ENCODE measurements at regions not wholly inside any gene's neighbourhood (a gene's known extent, or its start where the extent isn't known, plus 50 kb on each side); places are given as distances from the start of the nearest gene placed in this dataset.

DNA sequence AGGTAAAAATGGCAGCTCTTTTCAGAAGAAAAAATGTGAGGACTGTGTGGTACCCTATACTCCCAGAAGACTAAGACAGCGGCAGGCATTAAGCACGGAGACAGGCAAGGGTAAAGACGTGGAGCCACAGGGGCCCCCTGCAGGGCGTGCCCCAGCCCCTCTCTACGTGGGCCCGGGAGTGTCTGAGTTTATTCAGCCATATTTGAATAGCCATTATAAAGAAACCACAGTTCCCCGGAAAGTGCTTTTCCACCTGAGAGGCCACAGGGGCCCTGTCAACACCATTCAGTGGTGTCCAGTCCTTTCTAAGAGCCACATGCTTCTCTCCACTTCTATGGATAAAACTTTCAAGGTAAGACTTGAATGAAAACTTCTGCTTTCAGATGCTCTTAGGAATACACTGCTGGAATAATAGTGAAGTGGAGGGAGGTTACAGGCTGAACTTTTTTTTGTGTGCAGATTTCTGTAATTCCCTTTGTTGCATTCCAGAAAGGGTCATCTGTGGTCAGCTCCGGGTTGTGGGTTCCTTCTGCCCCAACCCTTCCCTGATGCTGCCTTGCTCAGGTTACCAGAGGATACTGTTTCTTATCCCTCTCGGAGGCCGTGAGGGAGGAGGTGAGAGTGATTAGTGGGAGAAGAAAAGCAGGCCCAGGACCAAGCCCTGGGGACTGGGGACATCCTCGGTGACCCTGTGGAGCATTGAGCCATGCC, 58.4 kb downstream of the SLC25A47 start:
- Mint-ChIP-seq H3K36me3 (peaks cover 1% of the 10 kb centered on the region), H3K9me3 (no peaks in the 10 kb centered on the region), H3K4me1 (peaks cover 32% of the 10 kb centered on the region), H3K4me3 (no peak overlapping the region), H3K27me3 (ENCODE audit: low read depth) (no peaks in the 10 kb centered on the region), H3K27ac (no peak overlapping the region)
- TF ChIP-seq, protein P1, sequence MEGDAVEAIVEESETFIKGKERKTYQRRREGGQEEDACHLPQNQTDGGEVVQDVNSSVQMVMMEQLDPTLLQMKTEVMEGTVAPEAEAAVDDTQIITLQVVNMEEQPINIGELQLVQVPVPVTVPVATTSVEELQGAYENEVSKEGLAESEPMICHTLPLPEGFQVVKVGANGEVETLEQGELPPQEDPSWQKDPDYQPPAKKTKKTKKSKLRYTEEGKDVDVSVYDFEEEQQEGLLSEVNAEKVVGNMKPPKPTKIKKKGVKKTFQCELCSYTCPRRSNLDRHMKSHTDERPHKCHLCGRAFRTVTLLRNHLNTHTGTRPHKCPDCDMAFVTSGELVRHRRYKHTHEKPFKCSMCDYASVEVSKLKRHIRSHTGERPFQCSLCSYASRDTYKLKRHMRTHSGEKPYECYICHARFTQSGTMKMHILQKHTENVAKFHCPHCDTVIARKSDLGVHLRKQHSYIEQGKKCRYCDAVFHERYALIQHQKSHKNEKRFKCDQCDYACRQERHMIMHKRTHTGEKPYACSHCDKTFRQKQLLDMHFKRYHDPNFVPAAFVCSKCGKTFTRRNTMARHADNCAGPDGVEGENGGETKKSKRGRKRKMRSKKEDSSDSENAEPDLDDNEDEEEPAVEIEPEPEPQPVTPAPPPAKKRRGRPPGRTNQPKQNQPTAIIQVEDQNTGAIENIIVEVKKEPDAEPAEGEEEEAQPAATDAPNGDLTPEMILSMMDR (IDR thresholded peaks at IDR 0.05; ENCODE audit: unreplicated experiment): no peak
- DNase-seq (ENCODE audit: low spot score in 2 of 2, unreplicated experiment in 2 of 2): no peak

DNA sequence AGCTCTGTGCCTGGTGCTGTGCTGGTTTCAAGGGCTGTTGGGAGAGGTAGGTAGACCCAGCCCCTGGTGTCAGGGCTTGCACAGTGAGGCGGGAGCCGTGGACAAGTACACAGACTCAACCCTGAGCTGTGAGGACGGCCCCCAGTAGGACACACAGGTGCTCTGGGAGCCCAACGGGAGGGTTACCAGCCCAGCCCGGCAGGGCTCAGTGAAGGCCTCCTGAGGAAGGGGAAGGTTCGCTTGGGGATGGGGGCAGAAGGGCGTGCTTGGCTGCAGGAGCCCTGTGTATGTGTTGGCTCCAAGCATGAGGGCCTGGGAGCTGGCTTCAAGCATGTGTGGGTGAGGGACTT, 58.9 kb downstream of the SLC25A47 start:
- no peak for DNase-seq (ENCODE audit: low spot score in 2 of 2, unreplicated experiment in 2 of 2)
- TF ChIP-seq, protein P1 (IDR thresholded peaks at IDR 0.05; ENCODE audit: unreplicated experiment): no peak
- H3K4me1 Mint-ChIP-seq: peaks cover 32% of the 10 kb centered on the region
- H3K4me3 Mint-ChIP-seq: no peak overlapping the region
- no peak overlapping the region for H3K27ac Mint-ChIP-seq
- H3K27me3 Mint-ChIP-seq (ENCODE audit: low read depth): no peaks in the 10 kb centered on the region
- no peaks in the 10 kb centered on the region for H3K9me3 Mint-ChIP-seq
- H3K36me3 Mint-ChIP-seq: peaks cover 1% of the 10 kb centered on the region

DNA sequence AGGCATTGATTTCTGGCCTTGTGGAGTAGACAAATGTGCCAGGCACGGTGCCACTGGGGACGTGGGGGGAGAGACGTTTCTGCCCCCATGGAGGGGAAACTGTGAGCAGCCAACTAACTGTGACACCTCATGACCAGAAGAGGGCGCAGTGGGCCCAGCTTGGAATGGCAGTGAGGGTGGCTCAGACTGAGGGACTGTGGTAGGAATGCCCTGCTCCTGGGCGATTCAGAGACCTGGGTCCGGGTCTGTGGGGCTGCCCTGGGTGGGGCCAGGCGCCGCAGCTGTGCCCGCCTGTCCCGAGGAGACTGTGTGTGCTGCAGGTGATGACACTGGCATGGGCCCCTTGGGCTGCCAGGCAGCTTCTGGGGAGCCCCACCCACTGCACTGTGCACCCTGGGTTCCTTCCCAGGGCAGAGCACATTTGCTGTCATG, 60.6 kb downstream of the SLC25A47 start:
- H3K36me3 Mint-ChIP-seq: peaks cover 1% of the 10 kb centered on the region
- H3K27ac Mint-ChIP-seq: no peak overlapping the region
- no peaks in the 10 kb centered on the region for H3K27me3 Mint-ChIP-seq (ENCODE audit: low read depth)
- TF ChIP-seq, protein P1 (IDR thresholded peaks at IDR 0.05; ENCODE audit: unreplicated experiment): peak; percentile 78
- no peak overlapping the region for H3K4me3 Mint-ChIP-seq
- DNase-seq (ENCODE audit: low spot score in 2 of 2, unreplicated experiment in 2 of 2): peak in 1 of 2 experiments; percentile 69
- H3K9me3 Mint-ChIP-seq: no peaks in the 10 kb centered on the region
- peaks cover 41% of the 10 kb centered on the region for H3K4me1 Mint-ChIP-seq

DNA sequence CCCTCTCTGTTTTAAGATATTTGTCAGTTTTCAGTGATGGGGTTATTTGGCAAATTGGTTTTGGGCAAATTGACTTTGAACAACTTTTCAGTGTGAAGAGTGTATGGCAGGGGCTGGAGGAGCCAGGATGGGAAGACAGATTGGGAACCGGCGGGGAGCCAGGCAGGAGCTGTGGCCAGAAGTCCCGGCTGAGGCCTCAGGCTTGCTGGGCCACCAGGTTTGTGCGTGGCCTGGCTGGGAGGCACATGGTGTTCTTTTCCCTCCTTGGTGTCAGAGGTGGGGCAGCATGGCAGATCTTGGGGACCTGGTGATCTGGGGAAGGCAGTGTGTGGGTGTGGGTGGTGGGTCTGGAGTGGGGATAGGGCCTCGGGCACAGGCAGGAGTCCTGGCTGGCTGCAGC, 61.1 kb downstream of the SLC25A47 start:
- H3K4me1 Mint-ChIP-seq: peaks cover 43% of the 10 kb centered on the region
- H3K36me3 Mint-ChIP-seq: peaks cover 1% of the 10 kb centered on the region

DNA sequence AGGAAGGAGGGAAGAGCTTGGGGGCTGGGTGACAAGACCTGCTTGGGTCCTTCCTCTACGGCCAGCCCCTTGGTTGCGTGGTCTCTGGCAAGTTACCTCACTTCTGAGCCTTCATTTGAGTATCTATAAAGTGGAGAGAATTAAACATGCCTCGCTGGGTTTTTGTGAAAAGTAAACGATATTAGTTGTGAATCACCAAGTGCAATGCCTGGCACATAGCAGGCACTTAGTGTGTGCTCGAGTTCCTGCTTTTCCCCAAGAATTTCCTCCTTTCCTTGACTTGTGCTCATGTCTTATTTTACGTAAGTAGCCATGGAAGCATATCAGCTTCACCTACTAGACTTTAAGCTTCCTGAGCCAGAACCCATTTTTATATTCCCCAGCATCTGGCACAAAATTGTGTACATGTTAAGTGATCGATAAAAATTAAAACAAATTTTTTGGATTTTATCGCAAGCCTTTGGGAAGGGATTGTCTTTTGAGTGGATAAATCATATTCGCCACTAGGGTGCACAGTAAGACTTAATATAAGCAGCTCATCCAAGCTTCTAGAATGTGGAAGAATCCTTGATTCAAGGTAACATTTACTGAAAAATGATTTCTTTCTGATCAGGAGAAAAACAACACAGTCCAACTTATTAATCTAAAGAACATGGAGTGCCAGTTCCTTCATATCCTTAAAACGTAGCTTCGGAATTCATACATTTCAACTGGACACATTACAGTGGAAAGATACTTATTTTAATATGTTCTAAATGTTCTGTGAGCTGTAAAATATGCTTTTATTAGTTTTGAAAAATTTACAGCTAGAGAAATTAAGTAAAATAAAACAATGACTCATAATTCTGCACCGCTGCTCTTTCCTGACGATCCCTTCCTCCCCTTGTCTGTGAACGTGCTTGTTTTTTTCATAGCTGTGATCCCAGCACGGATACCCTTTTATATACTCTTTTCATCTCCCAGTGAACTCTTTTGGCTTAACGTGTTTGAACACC, 62.0 kb downstream of the SLC25A47 start:
- Mint-ChIP-seq H3K27ac (peak overlapping the region; percentile 93), H3K27me3 (ENCODE audit: low read depth) (no peaks in the 10 kb centered on the region), H3K4me1 (peaks cover 51% of the 10 kb centered on the region), H3K36me3 (peaks cover 1% of the 10 kb centered on the region), H3K4me3 (peak overlapping the region; percentile 30), H3K9me3 (no peaks in the 10 kb centered on the region)
- TF ChIP-seq, protein P1 (IDR thresholded peaks at IDR 0.05; ENCODE audit: unreplicated experiment): peak; percentile 69
- no peak for DNase-seq (ENCODE audit: low spot score in 2 of 2, unreplicated experiment in 2 of 2)

More for the DNA sequence above, 61.1 kb downstream of the SLC25A47 start:
- TF ChIP-seq, protein P1 (IDR thresholded peaks at IDR 0.05; ENCODE audit: unreplicated experiment): no peak
- Mint-ChIP-seq H3K9me3 (no peaks in the 10 kb centered on the region), H3K4me3 (no peak overlapping the region), H3K27ac (peak overlapping the region; percentile 55), H3K27me3 (ENCODE audit: low read depth) (no peaks in the 10 kb centered on the region)
- no peak for DNase-seq (ENCODE audit: low spot score in 2 of 2, unreplicated experiment in 2 of 2)
